Activated CD4-positive, CD25-positive, alpha-beta regulatory T cell treated with anti-CD3 and anti-CD28 coated beads, Interleukin-2, amount 50 U/mL, for 16 hours (primary cell): ENCODE measurements at regions not wholly inside any gene's neighbourhood (a gene's known extent, or its start where the extent isn't known, plus 50 kb on each side); places are given as distances from the start of the nearest gene placed in this dataset.
"Not testable (repeated sequence)": the region's sequence is repeated elsewhere in the genome, so short reads cannot be mapped to it uniquely, and the experiment has no call there.

Experiments
- DNase-seq: peaks from one replicate; pipeline ENCODE4 v3.0.0-alpha.2; 2020; ENCODE audit warnings: low read depth, low spot score

DNA sequence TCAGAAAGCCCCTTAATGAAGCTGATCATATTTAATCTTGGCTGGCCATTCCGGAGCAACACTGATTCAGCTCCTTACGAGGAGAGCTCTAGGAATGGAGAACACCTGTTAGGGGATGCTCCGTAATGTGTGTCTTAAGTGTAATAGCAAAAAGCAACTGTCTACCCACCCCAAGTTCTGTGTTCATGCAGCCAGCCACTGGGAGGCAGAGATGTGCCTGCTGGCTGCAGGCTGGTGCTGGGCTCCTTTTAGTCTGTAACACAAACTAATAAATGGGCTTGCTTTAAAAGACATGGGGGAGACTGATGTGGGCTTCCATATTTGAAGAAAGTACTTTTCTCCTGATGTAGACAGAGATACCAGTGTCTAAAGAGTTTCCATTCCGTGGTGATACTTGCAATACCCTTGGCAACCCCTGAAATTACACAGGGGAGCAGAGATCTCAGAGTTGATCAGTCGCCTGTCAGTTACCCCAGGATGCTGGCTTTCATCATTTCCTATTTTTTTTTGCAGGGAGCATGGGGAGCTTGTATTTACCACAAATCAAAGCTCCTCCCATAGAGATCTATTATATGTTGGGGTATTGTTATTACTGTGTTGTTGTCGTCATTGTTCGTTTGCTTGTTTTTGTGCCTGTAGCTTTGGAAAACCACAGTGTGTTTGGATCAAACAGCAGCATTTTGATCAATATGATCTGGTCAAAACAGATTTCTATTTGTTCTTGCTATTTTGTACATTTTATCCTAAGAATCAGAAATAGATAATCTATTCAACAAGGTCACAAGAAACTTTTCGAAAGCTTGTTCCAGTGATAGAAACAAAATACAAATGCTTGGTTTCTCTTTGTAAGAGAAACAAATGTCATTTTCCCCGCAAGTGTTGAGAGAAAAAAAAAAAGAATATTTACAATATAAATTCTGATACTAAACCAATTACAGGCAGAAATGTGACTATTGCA lies 65.8 kb downstream of the MTX3 start:
- DNase-seq, result no peak

DNA sequence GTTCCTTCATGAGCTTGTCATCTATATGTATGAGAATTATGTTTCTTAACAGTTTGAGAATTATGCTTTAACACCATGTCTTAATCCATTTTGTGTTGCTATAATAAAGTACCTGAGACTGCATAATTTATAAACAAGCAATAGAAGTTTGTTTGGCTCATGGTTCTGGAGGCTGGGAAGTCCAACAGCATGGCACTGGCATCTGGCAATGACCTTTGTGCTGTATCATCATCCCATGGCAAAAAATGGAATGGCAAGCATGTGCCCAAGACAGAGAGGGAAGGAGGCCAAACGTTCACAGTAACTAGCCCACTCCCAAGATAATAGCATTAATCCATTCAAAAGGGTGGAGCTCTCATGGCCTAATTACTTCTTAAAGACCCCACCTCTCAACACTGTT lies 67.6 kb downstream of the MTX3 start:
- no peak for DNase-seq

DNA sequence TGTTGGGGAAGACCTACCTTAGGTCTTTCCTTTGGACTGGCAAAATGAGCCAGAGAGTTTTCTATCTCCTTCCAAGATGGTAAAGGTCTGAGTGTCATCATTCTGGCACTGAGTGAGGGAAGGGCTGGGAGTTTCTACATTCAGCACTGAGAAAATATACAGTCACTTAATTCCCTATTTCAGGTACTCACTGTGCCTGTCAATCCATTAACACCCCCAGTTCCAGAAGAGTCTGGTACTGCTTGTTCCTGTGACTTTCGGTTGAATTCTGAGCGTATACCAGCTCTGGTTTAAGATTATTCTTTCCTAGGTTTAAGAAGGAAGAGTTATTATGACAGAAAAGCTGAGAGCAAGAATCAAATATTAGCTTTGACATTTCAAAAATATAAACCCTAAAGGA lies 68.4 kb downstream of the MTX3 start:
- DNase-seq, result no peak

DNA sequence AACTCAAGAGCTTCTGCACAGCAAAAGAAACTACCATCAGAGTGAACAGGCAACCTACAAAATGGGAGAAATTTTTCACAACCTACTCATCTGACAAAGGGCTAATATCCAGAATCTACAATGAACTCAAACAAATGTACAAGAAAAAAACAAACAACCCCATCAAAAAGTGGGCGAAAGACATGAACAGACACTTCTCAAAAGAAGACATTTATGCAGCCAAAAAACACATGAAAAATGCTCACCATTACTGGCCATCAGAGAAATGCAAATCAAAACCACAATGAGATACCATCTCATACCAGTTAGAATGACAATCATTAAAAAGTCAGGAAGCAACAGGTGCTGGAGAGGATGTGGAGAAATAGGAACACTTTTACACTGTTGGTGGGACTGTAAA lies 83.6 kb downstream of the MTX3 start:
- DNase-seq, result not testable (repeated sequence)

DNA sequence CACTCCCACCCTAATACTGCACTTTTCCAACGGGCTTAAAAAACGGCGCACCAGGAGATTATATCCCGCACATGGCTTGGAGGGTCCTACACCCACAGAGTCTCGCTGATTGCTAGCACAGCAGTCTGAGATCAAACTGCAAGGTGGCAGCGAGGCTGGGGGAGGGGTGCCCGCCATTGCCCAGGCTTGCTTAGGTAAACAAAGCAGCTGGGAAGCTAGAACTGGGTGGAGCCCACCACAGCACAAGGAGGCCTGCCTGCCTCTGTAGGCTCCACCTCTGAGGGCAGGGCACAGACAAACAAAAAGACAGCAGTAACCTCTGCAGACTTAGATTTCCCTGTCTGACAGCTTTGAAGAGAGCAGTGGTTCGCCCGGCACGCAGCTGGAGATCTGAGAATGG lies 88.5 kb downstream of the MTX3 start:
- DNase-seq, result not testable (repeated sequence)

DNA sequence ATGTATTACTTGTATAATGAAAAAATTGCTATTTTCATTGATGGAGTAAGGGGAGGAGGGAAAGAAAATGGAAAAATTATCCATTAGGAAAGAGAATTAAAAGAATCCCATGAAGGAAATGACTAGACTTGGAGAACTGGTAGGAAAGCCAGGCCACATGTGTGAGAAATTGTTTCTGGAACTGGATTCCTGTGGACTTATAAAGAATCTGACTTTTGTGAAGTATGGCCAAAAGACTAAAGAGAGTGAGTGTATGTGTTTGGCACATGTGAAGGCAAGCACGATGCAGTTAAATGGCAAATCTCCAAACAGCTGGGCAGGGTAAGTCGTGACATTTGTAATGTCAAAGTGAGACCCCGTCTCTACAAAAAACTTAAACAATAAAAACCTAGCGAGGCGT lies 89.4 kb downstream of the MTX3 start:
- no peak for DNase-seq

DNA sequence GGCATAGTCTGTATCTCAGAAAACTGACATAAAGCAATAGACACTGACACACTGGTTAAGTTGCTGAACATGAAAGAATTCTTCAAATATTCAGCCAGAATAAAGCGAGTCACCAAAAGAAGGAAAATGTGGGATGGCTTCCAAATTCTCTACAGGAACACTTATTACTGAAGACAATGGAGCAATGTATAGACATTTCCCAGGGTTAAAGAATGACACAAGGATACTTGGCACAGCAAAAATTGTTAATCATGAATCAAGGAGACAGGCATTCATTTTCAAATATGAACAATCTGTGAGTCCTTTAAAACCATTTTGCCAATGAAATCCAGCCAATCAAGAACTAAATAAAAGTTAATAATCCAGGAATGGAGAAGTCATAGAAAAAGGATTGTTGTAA lies 92.5 kb downstream of the MTX3 start:
- no peak for DNase-seq

DNA sequence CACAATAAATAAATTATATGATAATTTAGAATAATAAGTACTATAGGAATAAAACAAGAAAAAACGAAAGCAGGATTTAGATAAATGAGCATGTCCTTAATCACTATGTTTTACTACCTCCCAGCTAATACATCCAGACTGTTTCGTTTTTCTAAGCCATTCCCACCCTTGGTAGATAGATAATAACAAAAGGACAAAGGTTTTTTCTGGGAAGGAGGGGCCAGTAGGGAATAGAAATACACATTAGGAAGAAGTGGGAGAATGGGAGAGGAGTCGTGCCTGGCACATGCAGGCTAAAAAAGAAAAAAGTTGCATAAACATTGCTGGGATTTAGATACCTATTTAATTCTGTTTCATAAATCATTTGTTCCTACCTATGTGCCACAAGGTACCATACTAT lies 97.1 kb downstream of the MTX3 start:
- no peak for DNase-seq

DNA sequence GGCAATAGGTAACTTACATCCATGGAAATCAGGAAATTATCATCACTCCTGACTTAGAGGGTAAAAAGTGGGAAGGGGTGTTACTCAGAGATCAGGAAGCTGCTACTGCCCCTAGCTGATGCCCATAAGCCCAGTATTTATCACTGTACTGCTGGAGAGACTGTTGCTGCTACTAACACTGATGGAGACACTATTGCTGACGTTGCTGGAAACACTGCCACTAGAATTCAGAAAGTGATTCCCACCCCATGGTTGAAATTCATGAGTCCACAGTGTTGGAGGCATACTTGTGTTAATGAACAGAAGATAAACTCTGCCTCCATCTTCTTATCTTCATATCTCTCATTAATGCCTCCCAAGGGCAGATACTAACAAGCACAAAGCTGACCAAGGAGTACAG lies 97.6 kb downstream of the MTX3 start:
- no peak for DNase-seq

DNA sequence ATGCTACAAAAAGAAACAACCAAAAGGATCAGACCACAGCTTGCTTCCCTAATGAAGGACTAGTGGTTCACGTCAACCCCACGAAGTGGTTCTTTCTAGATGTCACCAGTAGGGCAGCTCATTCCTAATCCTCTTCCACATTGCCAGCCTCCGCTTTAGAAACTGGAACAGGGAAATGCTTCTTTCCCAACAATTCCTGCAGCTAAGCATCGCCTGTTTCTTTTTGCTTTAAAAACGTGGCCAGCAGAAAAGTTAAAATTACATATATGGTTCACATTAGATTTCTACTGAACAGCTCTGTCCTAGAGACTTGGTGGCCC lies 100.2 kb downstream of the MTX3 start:
- DNase-seq, result no peak

DNA sequence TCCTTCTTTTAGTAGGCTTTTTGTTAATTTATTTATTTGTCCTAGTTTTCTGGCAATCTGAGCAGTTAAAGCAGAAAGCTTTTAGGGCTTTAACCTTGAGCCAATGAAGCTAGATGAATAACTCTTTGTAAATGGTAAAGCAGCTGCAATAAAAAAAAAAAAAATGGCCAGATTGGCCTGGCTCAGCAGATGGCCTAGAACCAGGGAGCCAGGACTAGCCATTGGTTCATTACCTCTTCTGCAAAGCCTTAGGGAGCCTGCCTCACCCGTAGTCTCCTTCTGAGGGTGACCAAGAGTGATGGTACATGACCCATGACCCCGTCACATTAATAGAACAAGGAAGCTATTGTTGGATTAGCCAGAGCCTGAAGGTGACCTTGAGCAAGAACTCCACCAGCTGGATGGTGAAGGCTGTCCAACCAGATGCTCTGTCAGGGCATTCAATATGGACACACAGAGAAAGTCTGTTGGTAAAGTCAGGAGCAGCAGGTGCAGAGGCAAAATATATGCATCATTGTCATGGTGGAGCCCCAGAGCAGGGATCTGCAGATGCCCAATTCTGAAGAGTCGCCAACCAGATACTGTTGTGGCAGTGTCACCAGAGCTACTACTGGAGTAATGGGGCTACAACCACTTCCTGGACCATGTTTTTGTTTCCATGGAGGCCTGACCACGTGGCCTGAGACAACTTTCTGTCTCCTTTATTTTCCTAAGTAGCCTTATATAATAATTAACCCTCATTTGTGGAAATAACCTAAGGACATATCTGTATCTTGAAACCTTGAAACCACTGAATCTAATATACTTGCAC lies 100.7 kb downstream of the MTX3 start:
- DNase-seq, result no peak

DNA sequence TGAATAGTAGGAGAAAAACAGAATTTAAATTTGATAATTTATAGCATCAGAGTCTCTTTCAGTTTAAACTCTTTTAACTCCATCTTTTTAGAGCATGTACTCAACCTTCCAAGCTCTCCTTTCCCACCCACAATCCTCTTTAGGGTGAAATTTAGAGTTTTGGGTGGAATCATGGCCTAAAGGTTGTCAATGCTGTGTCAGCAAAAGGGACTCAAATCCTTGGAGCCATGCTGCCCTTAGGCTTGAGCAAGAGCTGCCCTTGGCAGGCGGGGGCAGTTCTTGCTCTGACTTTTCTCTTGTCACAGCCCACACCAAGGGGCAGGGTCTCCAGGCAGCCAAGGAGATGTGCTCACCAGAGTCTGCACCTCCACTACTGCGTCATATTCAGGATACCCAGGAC lies 102.4 kb downstream of the MTX3 start:
- DNase-seq, result no peak

DNA sequence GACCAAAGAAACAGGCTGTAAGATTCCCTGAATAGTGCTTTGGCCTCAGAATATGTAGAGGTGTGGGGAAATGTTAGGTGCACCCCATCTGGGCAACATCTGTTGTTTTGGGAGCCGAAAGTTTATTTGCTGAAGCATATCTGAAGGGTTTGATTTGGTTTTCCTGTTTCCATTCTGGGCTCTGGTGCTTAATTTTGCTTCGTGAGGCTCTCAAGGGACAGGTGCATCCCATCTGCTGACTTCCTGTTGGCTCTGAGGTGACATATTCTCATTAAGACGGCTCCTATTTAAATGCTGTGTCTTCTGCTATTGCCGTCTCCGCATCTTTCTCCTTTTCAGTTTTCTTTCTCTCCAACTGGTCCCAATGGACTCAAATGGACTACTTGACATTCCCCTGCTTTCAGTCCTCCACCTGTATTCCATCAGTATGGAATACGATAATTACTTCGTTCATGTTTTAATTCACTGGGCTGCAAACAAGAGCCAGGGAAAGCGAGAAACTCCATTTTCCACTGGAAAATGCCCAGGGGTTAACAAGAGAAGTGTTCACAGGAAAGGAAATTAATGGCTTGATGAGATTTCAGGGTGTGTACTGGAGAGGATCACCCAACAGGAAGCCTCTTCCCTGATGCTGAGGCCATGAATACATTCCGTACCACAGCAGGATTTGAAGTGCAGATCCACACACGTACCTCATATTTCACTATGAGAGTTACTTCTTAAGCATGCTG lies 104.0 kb downstream of the MTX3 start:
- DNase-seq, result no peak

DNA sequence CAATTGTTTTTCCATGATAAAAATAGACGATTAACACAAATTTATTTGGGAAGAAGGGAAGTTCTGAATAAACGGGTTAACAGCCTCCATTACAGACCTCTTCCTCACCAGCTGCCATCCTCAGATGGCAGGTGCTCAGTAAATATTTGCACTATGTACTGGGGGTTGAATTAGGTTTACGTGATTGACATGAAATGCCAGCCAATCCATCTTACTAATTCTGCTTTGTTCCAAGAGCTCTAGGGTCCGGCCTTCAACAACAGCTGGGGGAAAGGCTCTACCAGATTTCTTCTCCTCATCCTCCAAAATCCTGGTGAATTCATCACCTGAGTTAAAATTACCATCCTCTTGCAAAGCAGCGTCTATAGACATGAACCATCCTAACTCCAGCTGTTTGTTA lies 104.6 kb downstream of the MTX3 start:
- DNase-seq, result no peak

DNA sequence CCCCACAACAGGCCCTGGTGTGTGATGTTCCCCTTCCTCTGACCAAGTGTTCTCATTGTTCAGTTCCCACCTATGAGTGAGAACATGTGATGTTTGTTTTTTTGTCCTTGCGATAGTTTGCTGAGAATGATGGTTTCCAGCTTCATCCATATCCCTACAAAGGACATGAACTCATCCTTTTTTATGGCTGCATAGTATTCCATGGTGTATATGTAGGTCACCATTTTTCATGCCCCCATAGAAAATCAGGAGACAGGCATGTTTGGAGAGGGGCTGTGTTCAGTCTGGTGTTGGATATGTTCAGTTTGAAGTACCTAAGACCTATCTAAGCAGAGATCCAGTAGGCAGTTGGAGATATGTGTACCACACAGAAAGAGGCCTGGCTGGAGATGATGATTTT lies 111.2 kb downstream of the MTX3 start:
- DNase-seq, result not testable (repeated sequence)

DNA sequence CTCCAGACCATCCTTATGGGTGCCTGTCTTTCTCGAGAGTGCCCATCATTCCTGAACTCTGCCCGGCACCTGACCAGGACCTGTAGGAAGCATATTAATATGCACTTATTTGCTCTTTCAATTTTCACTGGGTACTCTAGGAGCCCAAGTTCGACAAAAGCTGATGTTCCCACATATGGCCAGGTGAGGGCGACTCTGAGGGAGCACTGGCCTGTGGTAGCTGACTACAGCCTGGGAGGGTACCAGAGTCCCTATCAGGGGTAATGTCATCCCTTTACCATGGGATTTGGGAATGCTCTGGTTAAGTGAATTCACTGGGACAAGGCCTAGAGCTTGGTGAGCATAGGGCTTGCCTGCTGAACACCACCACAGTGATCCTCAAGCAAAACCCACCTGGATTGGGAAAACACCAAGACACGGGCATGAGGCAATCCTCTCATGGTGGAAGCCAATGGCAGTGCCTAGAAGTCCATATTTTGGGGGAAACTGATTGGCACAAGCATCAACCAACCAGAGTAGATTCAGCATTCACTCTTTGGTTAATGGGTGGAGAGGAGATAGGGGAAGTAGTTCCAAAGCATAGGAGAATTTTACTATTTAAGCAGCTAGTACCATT lies 112.2 kb downstream of the MTX3 start:
- no peak for DNase-seq

DNA sequence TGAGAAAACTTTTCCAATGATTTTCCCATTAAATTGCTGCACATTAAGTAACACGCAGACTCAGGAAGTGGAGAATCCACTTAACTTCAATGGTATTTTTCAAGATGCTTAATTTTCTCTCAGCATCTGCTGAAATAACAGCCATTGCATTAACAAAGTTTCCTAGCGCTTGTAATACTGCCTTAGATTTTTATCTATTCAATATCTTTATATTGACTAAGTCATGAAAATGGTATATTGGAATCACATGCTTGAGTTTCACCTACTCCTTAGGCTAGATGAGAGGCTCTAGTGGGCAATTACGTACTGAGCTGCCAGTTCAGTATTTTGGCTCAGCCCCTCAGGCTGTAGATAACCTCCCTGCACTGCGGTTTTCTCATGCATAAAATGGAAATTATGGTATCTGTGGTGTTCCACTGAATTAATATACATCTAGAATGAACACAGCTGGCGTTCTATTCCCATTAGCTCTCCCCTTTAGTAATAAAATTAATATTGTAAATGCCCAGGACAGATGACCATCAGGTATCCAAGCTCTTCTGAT lies 112.9 kb downstream of the MTX3 start:
- DNase-seq, result no peak

DNA sequence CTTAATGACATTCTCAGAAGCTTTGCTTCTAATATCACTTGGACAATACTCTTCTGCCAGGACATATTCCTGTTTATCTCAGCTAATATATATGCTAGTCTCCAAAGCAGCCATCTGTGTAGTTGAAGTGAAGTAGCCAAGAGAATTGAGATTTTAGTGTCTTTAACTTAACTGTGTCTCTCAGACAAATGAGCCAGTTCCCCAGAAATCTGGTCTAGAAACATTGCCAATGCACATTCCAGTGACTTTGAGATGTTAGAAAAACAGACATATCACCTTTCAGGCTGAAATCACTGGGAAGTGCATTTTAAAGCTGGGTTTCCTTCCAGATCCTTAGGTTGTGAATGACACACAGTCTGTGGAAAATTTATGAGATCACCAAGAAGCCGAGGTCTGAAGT lies 114.6 kb downstream of the MTX3 start:
- DNase-seq, result no peak

DNA sequence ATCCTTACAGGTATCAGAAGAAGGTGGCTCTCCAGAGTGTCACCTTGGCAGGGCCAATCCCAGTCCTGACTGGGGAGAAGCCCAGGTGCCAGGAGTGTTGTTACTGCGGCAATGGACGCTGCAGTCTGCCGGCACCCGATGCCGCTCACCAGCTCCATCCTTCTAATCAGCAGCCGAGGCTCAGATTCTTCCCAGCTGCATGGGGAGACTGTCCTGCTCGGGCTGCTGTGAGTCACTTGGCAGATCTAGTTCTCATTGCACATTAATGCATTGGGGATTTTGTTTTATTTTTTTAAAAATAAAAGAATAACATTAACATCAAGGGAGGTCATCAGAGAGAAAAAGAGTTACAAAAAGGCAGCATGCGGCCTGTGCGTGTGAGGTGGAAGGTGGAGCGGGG lies 115.8 kb downstream of the MTX3 start:
- no peak for DNase-seq

DNA sequence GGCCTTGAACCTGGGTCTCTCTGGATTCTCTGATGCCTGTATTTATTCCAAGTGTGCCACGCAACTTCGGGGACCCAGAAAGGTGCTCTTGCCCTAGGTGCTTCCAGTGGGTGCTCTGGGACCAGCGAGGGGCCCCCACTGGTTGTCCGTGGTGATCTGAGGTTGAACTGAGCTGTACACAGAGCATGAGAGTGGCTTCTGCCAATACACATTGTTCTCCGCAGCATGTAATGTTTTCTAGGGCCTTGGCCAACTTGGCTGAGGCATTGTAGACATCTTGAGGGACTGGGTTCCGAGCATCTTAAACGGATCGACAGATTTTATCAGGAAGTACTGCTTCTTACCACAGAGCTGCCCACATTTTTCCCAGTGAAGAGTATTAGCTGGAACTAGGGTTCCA lies 117.9 kb downstream of the MTX3 start:
- DNase-seq, result no peak

DNA sequence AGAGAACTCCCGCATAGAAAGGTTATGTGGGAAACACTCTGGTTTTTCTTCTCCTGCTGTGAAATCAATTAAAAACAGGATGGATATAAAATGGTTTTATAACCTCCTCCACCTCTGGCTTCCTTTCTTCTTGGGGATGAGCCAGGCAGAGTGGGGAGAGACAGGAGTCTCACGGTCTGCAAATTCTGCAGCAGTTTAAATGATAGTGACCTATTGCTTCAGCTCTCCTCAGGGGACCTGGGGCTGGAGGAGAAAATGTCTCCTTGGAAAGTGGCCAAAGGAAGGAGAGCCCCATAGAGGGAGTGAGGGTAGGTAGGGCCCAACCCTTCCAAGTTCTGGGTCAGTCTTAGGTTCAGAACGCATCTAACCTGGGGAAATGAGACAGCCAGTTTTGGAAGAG lies 118.8 kb downstream of the MTX3 start:
- no peak for DNase-seq
